Prostate gland (tissue), 2 donors: ENCODE measurements at regions not wholly inside any gene's neighbourhood (a gene's known extent, or its start where the extent isn't known, plus 50 kb on each side); places are given as distances from the start of the nearest gene placed in this dataset.

Experiments used
- DNase-seq: peaks from one replicate; pipeline ENCODE4 v3.0.0-alpha.2; 2019; ENCODE audit warnings: low spot score
- H3K27ac ChIP-seq, 2 donors: fragments of 200-600 bp; sonication (generic); 2 replicates each; pipeline ENCODE4 v1.5.1; 2017 to 2019
- H3K27me3 ChIP-seq: fragments of 200-600 bp; sonication (generic); replicated peaks from 2 replicates; pipeline ENCODE4 v1.5.1; 2019; ENCODE audit not compliant: insufficient read depth
- H3K36me3 ChIP-seq, 2 donors: fragments of 200-600 bp; sonication (generic); 1 replicate in 1 of 2; 2 replicates in 1 of 2; pipeline versions ENCODE4 v1.5.1 to v1.8.1; 2017 to 2019
- H3K4me1 ChIP-seq: fragments of 200-600 bp; sonication (generic); replicated peaks from 2 replicates; pipeline ENCODE4 v1.5.1; 2019
- H3K4me3 ChIP-seq, 2 donors: fragments of 200-600 bp; sonication (generic); 2 replicates each; pipeline ENCODE4 v1.5.1; 2017 to 2019
- H3K9me3 ChIP-seq: fragments of 200-600 bp; sonication (generic); 2 replicates; pipeline ENCODE4 v1.5.1; 2017
- CTCF ChIP-seq, 4 experiments: fragments of 200-600 bp in 2 of 4; fragments of 450-650 bp in 2 of 4; sonication (generic) in 2 of 4; IDR thresholded peaks; 1 replicate in 3 of 4; 2 replicates in 1 of 4; pipeline ENCODE4 v1.5.1; 2016 to 2019; ENCODE audit warnings: antibody characterized with exemption in 4 of 4, mild to moderate bottlenecking in 2 of 4, moderate library complexity in 2 of 4
- POLR2A ChIP-seq: fragments of 450-650 bp; IDR thresholded peaks from one replicate; pipeline ENCODE4 v1.6.1; 2016; ENCODE audit warnings: antibody characterized with exemption, mild to moderate bottlenecking
- POLR2AphosphoS5 ChIP-seq: sonication (generic); formaldehyde crosslinking; IDR thresholded peaks from one replicate; pipeline ENCODE4 v1.6.1; 2017; ENCODE audit warnings: antibody characterized with exemption
- WGBS: methylation state at CpG from one replicate; pipeline ENCODE4 v1.1.5; 2018; 5-methylcytosine and 5-hydroxymethylcytosine counted together
- intact Hi-C: fragments of 100-400 bp; cut with DNase I; formaldehyde crosslinking; loops from one replicate; pipeline ENCODE4 v1.14.2; 2022

GRCh38 chr6:134111062-134111677 is 58.7 kb upstream of the SLC2A12 start:
- Histone ChIP-seq H3K36me3 (no peaks in the 10 kb centered on the region), H3K27ac (no peak overlapping the region), H3K9me3 (no peaks in the 10 kb centered on the region), H3K4me1 (no peaks in the 10 kb centered on the region), H3K4me3 (no peak overlapping the region), H3K27me3 (no peaks in the 10 kb centered on the region)
- 52% methylated on average over 4 of the region's 4 CpGs for WGBS
- TF ChIP-seq CTCF (IDR thresholded peaks at IDR 0.05) (peak in 3 of 4 experiments; percentile 39 to 53 (median 52)), POLR2A (no peak)
- intact Hi-C loops = no loop called here
- no peak for DNase-seq

- intact Hi-C loops = no loop called here
- H3K9me3 ChIP-seq = no peaks in the 10 kb centered on the region
- no peak for DNase-seq
- no peak for TF ChIP-seq CTCF (IDR thresholded peaks at IDR 0.05)
- TF ChIP-seq POLR2A = no peak
- no peak for TF ChIP-seq POLR2AphosphoS5
- no peak overlapping the region for H3K27ac ChIP-seq
- 64% methylated on average over 2 of the region's 2 CpGs for WGBS
- H3K27me3 ChIP-seq = no peaks in the 10 kb centered on the region
- no peak overlapping the region for H3K4me3 ChIP-seq
- H3K4me1 ChIP-seq = no peaks in the 10 kb centered on the region
- no peaks in the 10 kb centered on the region for H3K36me3 ChIP-seq
Measured at GRCh38 chr6:134106702-134107101, 54.3 kb upstream of the SLC2A12 start.

- H3K4me1 ChIP-seq = no peaks in the 10 kb centered on the region
- WGBS = 36% methylated on average over 1 of the region's 1 CpG
- no peak overlapping the region for H3K4me3 ChIP-seq
- no peaks in the 10 kb centered on the region for H3K36me3 ChIP-seq
- no peaks in the 10 kb centered on the region for H3K27me3 ChIP-seq
- no peaks in the 10 kb centered on the region for H3K9me3 ChIP-seq
- TF ChIP-seq CTCF (IDR thresholded peaks at IDR 0.05) (no peak), POLR2A (no peak), POLR2AphosphoS5 (no peak)
- intact Hi-C loops = no loop called here
- H3K27ac ChIP-seq = no peak overlapping the region
- DNase-seq = no peak
Measured at GRCh38 chr6:134105940-134106339, 53.5 kb upstream of the SLC2A12 start.

- intact Hi-C loops = no loop called here
Measured at GRCh38 chr6:134103006-134103405, 50.6 kb upstream of the SLC2A12 start.

More at GRCh38 chr6:134103006-134103405, 50.6 kb upstream of the SLC2A12 start:
- Histone ChIP-seq H3K4me3 (no peak overlapping the region), H3K36me3 (no peaks in the 10 kb centered on the region), H3K27ac (no peak overlapping the region), H3K27me3 (no peaks in the 10 kb centered on the region), H3K9me3 (no peaks in the 10 kb centered on the region), H3K4me1 (no peaks in the 10 kb centered on the region)
- TF ChIP-seq CTCF (IDR thresholded peaks at IDR 0.05) (no peak), POLR2AphosphoS5 (no peak), POLR2A (no peak)
- DNase-seq = no peak
- WGBS = 81% methylated on average over 4 of the region's 4 CpGs
